Chondrocyte (in vitro differentiated cells): ENCODE measurements at regions not wholly inside any gene's neighbourhood (a gene's known extent, or its start where the extent isn't known, plus 50 kb on each side); places are given as distances from the start of the nearest gene placed in this dataset.
"Not testable (repeated sequence)": the region's sequence is repeated elsewhere in the genome, so short reads cannot be mapped to it uniquely, and the experiment has no call there.

ENCODE experiments used
- DNase-seq: peaks from one replicate; pipeline ENCODE4 v3.0.0; 2021; ENCODE audit warnings: mixed read lengths, low spot score
- H3K27ac Mint-ChIP-seq: one replicate; pipeline ENCODE4 v1.8.0; 2021; ENCODE audit warnings: mild to moderate bottlenecking, moderate library complexity, mixed read lengths; ENCODE audit not compliant: unreplicated experiment
- H3K27me3 Mint-ChIP-seq: 2 replicates; pipeline ENCODE4 v1.8.0; 2021; ENCODE audit warnings: low read depth, mixed read lengths
- H3K36me3 Mint-ChIP-seq: 2 replicates; pipeline ENCODE4 v1.8.0; 2021; ENCODE audit warnings: low read depth, mixed read lengths
- H3K4me1 Mint-ChIP-seq: 2 replicates; pipeline ENCODE4 v1.8.0; 2021; ENCODE audit warnings: low read depth, mild to moderate bottlenecking, mixed read lengths
- H3K4me3 Mint-ChIP-seq: one replicate; pipeline ENCODE4 v1.8.0; 2021; ENCODE audit warnings: mild to moderate bottlenecking, moderate library complexity, mixed read lengths; ENCODE audit not compliant: unreplicated experiment
- H3K9me3 Mint-ChIP-seq: 2 replicates; pipeline ENCODE4 v1.8.0; 2021; ENCODE audit warnings: low read depth, mixed read lengths
- CTCF ChIP-seq: fragments of 200-600 bp; sonication (generic); IDR thresholded peaks from 2 replicates; pipeline ENCODE4 v1.5.0; 2021; ENCODE audit warnings: antibody characterized with exemption, mild to moderate bottlenecking, moderate library complexity

GRCh38 chr1:166383635-166384346, 217.0 kb upstream of the FAM78B start:
- H3K27me3 Mint-ChIP-seq = peaks cover 6% of the 10 kb centered on the region
- TF ChIP-seq CTCF = no peak
- no peaks in the 10 kb centered on the region for H3K36me3 Mint-ChIP-seq
- H3K9me3 Mint-ChIP-seq = no peaks in the 10 kb centered on the region
- H3K4me3 Mint-ChIP-seq = no peak overlapping the region
- no peaks in the 10 kb centered on the region for H3K4me1 Mint-ChIP-seq
- H3K27ac Mint-ChIP-seq = no peak overlapping the region
- DNase-seq = no peak

GRCh38 chr1:166384948-166385347, 218.1 kb upstream of the FAM78B start:
- no peak for TF ChIP-seq CTCF
- H3K4me3 Mint-ChIP-seq = no peak overlapping the region
- no peaks in the 10 kb centered on the region for H3K4me1 Mint-ChIP-seq
- no peak overlapping the region for H3K27ac Mint-ChIP-seq
- H3K36me3 Mint-ChIP-seq = no peaks in the 10 kb centered on the region
- no peaks in the 10 kb centered on the region for H3K9me3 Mint-ChIP-seq
- DNase-seq = no peak
- peaks cover 6% of the 10 kb centered on the region for H3K27me3 Mint-ChIP-seq

GRCh38 chr1:166390366-166391033, 223.7 kb upstream of the FAM78B start:
- no peaks in the 10 kb centered on the region for H3K9me3 Mint-ChIP-seq
- H3K27ac Mint-ChIP-seq = no peak overlapping the region
- no peak for TF ChIP-seq CTCF
- H3K4me1 Mint-ChIP-seq = no peaks in the 10 kb centered on the region
- no peak for DNase-seq
- H3K27me3 Mint-ChIP-seq = no peaks in the 10 kb centered on the region
- H3K36me3 Mint-ChIP-seq = no peaks in the 10 kb centered on the region
- H3K4me3 Mint-ChIP-seq = no peak overlapping the region

GRCh38 chr1:166391279-166392066, 224.7 kb upstream of the FAM78B start:
- DNase-seq = no peak
- Mint-ChIP-seq H3K27ac (no peak overlapping the region), H3K9me3 (no peaks in the 10 kb centered on the region), H3K27me3 (no peaks in the 10 kb centered on the region), H3K4me1 (no peaks in the 10 kb centered on the region), H3K36me3 (no peaks in the 10 kb centered on the region), H3K4me3 (no peak overlapping the region)
- TF ChIP-seq CTCF = no peak

- H3K27me3 Mint-ChIP-seq = no peaks in the 10 kb centered on the region
- TF ChIP-seq CTCF = no peak
- no peaks in the 10 kb centered on the region for H3K36me3 Mint-ChIP-seq
- no peak overlapping the region for H3K4me3 Mint-ChIP-seq
- H3K9me3 Mint-ChIP-seq = no peaks in the 10 kb centered on the region
- no peak for DNase-seq
- H3K27ac Mint-ChIP-seq = no peak overlapping the region
- no peaks in the 10 kb centered on the region for H3K4me1 Mint-ChIP-seq
These were observed 228.9 kb upstream of the FAM78B start for GRCh38 chr1:166395729-166396128.

- peaks cover 44% of the 10 kb centered on the region for H3K9me3 Mint-ChIP-seq
- not testable (repeated sequence) for H3K4me3 Mint-ChIP-seq, H3K4me1 Mint-ChIP-seq, DNase-seq, H3K27me3 Mint-ChIP-seq, H3K27ac Mint-ChIP-seq, H3K36me3 Mint-ChIP-seq
These were observed 242.7 kb upstream of the FAM78B start for GRCh38 chr1:166409253-166410082.
